ENCODE measurements at regions not wholly inside any gene's neighbourhood (a gene's known extent, or its start where the extent isn't known, plus 50 kb on each side); places are given as distances from the start of the nearest gene placed in this dataset.

DNA sequence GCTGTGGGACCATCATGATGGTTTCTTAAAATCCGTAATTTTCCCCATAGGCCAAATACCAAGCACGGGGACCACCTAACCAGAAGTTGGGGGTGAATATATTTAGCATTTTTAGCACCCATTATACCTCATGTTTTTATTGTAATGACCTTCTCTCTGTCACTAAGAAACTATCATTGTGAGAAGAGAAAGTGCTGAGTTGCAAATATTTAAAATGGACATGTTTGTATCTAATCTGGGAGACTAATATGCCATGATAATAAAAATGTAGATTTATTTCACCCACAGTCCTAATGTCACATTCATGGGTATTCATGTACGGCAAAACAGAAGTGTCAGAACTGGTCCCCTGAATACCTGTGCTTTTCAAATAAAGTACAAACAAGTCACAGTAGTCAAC lies 398.9 kb upstream of the NR2F2 start:
- no peak overlapping the region for H3K4me3 ChIP-seq (ENCODE audit: low read depth, low read length)
- no peak for DNase-seq (ENCODE audit: low read depth)

GRCh38 chr15:95932141-95932540 lies 398.4 kb upstream of the NR2F2 start:
- no peak overlapping the region for H3K4me3 ChIP-seq (ENCODE audit: low read depth, low read length)
- no peak for DNase-seq (ENCODE audit: low read depth)

- peak; percentile 40 for DNase-seq (ENCODE audit: low read depth)
Observed at GRCh38 chr15:95932676-95933075, 397.8 kb upstream of the NR2F2 start.

GRCh38 chr15:95935852-95936251 lies 394.6 kb upstream of the NR2F2 start:
- H3K4me3 ChIP-seq (ENCODE audit: low read depth, low read length): no peak overlapping the region
- DNase-seq (ENCODE audit: low read depth): no peak

More at GRCh38 chr15:95932676-95933075, 397.8 kb upstream of the NR2F2 start:
- H3K4me3 ChIP-seq (ENCODE audit: low read depth, low read length): no peak overlapping the region

- no peak overlapping the region for H3K4me3 ChIP-seq (ENCODE audit: low read depth, low read length)
- no peak for DNase-seq (ENCODE audit: low read depth)
Observed at GRCh38 chr15:95937128-95937528, 393.4 kb upstream of the NR2F2 start.

DNA sequence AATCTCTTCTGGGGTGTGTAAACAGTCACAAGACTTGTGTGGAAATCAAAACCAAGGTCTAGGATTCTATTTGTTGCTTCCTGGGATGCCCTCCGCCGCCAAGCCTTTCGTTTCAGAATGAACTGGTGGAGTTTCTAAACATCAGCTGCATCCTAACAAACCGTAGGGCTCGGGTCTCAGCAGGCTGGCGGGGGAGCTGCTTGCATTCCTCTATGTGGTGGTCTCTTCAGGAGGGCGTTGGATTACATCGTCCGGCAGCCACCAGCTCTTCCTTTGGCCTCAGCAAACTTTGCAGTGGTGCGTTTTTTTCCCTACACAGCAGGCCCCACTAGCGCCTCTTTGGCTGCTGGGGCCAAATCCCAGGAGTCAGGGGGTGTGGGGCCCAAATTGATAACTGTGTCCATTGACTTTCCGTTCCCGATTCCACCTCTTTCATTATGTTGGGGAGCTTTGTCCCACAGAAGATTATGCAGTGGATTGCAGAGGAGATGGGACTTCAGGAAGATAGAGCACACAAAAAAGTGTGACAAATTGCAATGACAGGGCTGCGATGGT lies 390.0 kb upstream of the NR2F2 start:
- no peak overlapping the region for H3K4me3 ChIP-seq (ENCODE audit: low read depth, low read length)
- no peak for DNase-seq (ENCODE audit: low read depth)

GRCh38 chr15:95944193-95944592 lies 386.3 kb upstream of the NR2F2 start:
- H3K4me3 ChIP-seq (ENCODE audit: low read depth, low read length): no peak overlapping the region
- no peak for DNase-seq (ENCODE audit: low read depth)

DNA sequence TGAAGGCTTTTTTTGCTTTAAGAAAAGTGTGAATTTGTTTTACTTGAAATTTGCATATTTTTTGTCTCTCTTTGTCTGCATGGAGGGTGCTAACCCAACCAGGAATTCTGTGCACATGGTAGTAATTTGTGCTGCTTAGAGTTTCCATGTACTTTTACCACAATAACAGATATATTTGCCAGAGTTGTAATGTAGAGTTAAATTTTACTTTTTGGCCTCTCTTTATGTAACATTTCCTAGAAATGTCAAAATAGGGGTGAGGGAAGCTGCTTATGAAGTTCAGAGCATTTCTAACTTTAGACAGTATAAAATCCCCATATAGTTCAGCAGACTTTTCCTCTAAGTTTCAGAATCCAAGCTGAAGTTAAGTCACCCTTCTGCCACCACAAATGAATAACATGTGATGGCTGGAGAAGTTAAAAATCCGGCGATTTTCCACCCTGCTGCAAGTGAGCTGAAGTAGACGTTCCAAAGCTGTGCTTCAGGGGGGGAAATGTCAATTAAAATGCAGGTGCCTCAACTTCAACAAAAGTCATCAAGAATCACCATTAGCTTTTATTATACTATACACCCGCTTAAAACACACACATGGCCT lies 385.7 kb upstream of the NR2F2 start:
- DNase-seq (ENCODE audit: low read depth): no peak
- no peak overlapping the region for H3K4me3 ChIP-seq (ENCODE audit: low read depth, low read length)

GRCh38 chr15:95946241-95946640 lies 384.3 kb upstream of the NR2F2 start:
- no peak for DNase-seq (ENCODE audit: low read depth)
- H3K4me3 ChIP-seq (ENCODE audit: low read depth, low read length): no peak overlapping the region

DNA sequence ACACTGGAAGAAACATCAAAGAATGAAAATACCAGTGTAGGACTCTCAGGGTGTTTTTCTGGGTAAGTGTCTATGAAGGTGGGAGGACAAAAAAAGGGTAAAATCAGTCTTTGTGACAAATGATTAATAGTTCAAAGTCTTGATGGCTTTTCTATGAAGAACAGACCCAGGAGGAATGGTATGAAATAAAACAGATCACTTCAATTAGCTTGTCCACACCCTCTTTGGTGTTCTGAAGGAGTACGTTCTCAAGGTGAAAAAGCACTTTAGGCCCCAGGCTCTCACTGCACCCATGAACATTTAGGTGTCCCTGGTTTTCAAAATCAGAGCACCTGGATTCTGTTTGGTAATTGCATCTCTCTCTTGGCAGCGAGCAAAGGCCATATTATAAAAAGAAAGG lies 383.6 kb upstream of the NR2F2 start:
- no peak for DNase-seq (ENCODE audit: low read depth)
- H3K4me3 ChIP-seq (ENCODE audit: low read depth, low read length): no peak overlapping the region

DNA sequence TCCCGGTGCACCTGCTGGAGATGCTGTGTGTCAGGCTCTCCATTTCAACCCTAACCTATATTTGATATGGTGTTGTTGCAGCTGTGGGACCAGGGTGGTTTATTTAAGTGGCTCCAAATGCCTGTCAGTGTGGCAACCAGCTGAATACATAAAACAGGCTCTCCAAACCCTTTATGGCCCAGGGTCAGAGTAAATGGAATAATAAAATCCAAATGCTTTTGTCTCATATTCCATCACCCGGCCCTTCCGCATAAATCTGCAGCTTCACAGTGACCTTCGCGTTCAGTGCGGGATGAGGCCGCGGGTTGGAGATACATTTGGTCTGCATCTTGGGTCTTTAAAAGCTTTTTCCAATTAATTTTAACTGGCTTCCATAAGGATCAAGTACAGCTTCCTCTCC lies 382.1 kb upstream of the NR2F2 start:
- DNase-seq (ENCODE audit: low read depth): no peak
- no peak overlapping the region for H3K4me3 ChIP-seq (ENCODE audit: low read depth, low read length)

DNA sequence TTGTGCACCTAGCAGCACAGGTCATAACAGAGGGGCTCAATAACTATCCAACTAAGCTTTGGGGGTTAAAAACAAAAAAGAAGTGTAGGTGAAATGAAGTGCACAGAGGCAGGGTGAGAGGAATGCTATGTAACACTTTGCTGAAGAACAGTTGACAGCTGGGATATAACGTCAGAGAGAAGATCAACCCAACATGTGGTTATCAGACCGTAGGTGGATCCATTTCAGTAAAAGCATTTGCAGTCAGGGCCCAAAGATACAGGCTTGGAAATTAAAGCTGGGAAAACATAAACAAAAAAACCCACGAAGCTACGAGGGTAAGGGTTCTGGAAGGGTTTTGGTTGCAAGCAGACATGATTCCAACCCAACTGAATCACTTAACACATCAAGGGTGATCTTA lies 377.5 kb upstream of the NR2F2 start:
- DNase-seq (ENCODE audit: low read depth): no peak
- H3K4me3 ChIP-seq (ENCODE audit: low read depth, low read length): no peak overlapping the region

DNA sequence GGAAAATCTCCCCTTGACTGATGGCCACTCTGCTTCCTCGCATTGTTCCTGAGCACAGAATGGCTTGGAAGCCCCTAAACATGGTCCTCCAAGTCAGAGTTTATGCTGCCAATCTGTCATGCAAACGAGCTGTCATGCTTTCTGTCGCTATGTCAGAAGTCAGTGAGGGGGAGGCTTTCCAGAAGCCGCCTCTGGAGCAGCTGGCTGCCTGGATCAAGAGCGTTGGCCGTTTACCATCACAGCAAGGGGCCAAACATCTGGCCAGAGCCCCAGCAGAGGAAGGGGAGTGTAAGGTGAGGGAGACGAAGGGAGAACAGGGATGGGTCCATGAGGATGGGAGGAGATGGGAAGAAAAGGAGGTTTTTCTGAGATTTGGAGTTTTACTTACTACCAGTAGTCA lies 372.6 kb upstream of the NR2F2 start:
- no peak for DNase-seq (ENCODE audit: low read depth)
- H3K4me3 ChIP-seq (ENCODE audit: low read depth, low read length): no peak overlapping the region

DNA sequence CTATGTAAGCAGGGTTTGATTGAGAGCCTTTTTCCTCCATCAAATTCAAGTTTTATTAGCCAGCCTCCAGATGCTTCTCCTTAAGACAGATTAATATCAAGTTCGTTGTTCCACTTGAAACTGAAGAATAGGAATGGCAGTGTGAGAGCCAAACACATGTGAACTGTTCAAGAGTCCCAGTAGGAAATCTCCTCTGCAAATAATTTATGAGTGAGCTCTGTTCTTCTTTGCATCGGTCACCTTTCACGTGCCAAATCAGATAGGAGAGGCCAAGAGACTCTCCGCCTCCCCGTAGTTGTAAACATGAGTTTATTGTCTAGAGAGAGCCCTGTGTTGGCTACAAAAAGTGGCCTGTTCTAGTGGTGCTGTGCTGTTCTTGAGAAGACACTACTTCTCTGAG lies 372.1 kb upstream of the NR2F2 start:
- H3K4me3 ChIP-seq (ENCODE audit: low read depth, low read length): no peak overlapping the region
- DNase-seq (ENCODE audit: low read depth): no peak

DNA sequence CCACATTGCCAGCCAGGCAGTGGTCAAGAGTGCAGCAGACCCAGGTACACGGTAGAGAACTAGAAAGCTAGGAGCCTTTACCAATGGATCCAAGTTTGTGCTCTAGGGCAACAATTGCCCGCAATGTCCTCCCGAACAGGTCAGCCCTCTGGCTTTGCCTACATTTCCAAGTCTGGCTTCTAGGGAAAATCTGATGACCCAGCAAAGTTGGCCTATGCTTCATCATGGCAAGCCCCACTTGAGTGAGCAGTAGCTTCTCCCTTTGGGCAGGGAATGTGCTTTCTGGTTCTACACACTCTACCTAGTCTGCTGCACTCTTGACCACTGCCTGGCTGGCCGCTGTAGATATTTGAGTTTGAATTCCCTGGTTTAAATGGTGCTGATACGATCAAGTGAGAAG lies 361.6 kb upstream of the NR2F2 start:
- no peak for DNase-seq (ENCODE audit: low read depth)
- no peak overlapping the region for H3K4me3 ChIP-seq (ENCODE audit: low read depth, low read length)

DNA sequence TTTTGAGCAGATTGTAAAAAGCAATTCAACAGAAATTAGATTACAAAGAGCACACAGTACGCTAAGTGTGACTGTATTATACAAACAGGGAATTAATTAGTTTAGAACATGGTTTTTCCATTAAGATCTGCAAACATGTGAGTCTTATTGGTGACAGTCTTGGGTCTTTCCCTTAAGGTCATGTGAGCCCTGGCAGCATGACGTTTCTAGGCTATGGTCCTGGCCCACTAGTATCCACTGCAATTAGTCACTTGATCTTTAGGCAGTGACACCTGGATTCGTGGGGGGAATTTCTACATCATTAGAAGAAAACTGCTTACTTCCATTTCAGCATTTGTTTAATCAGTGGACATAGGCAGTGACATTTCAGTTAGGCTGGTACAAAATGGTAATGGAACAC lies 360.2 kb upstream of the NR2F2 start:
- no peak for DNase-seq (ENCODE audit: low read depth)
- no peak overlapping the region for H3K4me3 ChIP-seq (ENCODE audit: low read depth, low read length)

DNA sequence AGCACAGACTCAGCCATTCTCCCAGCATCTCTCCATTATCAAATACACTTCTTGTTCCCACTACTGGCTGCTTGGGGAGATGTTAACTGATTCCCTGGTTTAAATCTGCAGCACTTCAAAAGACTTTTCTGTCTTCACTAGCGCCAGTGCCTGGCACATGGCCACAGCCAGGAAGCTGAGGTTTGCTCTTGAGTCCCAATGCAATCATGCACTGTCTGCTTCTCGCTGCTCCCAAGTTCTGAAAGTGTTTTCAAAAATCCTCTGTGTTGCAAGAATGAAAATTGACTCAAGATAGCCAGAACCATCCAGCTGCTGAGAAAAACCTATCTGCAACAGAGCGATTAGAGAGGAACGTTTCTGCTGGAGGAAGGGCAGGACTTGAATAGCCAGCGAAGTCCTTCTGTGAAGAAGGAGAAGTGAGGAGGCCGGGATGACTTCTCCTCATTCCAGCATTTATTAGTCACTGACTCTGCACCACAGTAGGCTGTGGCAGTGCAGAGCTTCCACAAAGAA lies 358.4 kb upstream of the NR2F2 start:
- H3K4me3 ChIP-seq (ENCODE audit: low read depth, low read length): peak overlapping the region; percentile 11
- DNase-seq (ENCODE audit: low read depth): peak; percentile 87

DNA sequence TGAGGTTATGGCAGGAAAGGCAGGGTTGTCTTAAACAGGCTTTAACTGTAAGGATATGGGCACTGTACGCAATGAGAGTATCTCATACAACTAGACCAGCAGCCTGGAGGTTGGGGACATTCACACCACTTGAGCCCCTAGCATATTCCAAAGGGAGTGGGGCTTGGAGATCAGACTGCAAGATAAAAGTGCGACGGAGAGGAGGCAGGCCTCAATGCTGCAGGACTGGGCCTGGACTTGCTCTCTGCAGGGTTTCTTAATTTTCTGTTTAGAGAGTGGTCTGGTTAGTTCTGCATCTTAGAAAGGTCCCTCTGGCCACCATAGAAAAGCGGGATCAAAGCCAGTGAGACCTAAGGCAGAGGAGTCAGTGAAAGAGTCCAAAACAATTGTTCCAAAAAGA lies 357.7 kb upstream of the NR2F2 start:
- H3K4me3 ChIP-seq (ENCODE audit: low read depth, low read length): no peak overlapping the region
- no peak for DNase-seq (ENCODE audit: low read depth)

- no peak overlapping the region for H3K4me3 ChIP-seq (ENCODE audit: low read depth, low read length)
- DNase-seq (ENCODE audit: low read depth): no peak
Observed at GRCh38 chr15:95973566-95974256, 356.8 kb upstream of the NR2F2 start.

DNA sequence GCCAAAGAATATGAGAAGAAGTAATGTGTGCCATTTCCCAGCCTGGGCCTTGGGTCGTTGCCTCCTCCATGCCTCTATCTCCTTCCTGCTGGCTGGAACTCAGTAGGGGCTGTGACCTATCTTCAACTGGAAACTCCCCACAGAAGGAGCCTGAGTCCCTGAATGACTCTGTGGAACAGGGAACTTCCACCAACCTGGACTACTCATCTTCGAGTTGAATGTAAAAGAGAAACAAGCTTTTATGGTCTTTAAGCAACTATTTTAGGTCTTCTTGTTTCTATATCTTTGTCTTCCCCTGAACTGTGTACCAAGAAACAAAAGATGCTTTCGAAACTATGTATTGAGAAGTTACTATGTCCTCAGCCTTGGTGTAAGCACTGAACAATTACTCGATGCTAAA lies 355.3 kb upstream of the NR2F2 start:
- DNase-seq (ENCODE audit: low read depth): no peak
- no peak overlapping the region for H3K4me3 ChIP-seq (ENCODE audit: low read depth, low read length)

GRCh38 chr15:95979286-95979685 lies 351.2 kb upstream of the NR2F2 start:
- H3K4me3 ChIP-seq (ENCODE audit: low read depth, low read length): no peak overlapping the region
- DNase-seq (ENCODE audit: low read depth): no peak
